IMR-90 (cell line): ENCODE measurements at regions not wholly inside any gene's neighbourhood (a gene's known extent, or its start where the extent isn't known, plus 50 kb on each side); places are given as distances from the start of the nearest gene placed in this dataset.

Experiments used
- ATAC-seq: fragments of 200-7000 bp; cut with Tn5 transposase; 2 replicates; pipeline ENCODE4 v1.9.1; 2020; ENCODE audit warnings: low read depth, mild to moderate bottlenecking, moderate library complexity
- BruUV-seq: library from RNA; stranded (reverse); fragments of 400-500 nt; replicated peaks from 2 replicates; lab custom pipeline; 2021; lab: Mats Ljungman, UMichigan
- CTCF ChIA-PET: fragments of 300-600 bp; formaldehyde crosslinking; extraction: SDS; loops from one replicate; lab custom pipeline; 2021; ENCODE audit warnings: antibody characterized with exemption; lab: Yijun Ruan, JAX
- POLR2A ChIA-PET: fragments of 300-600 bp; sonication (Branson Sonifier 250); formaldehyde crosslinking; loops from one replicate; lab custom pipeline; 2022; ENCODE audit warnings: antibody characterized with exemption; ENCODE audit not compliant: unreplicated experiment; lab: Charles Lee
- DNase-seq: peaks from one replicate; pipeline ENCODE4 v3.0.0; 2013
- H2AFZ ChIP-seq: replicated peaks from 2 replicates; pipeline ENCODE3; 2013; ENCODE audit warnings: low read length, mild to moderate bottlenecking; ENCODE audit not compliant: poor library complexity
- H2AK5ac ChIP-seq: 2 replicates; pipeline ENCODE4 v1.6.1; 2013; ENCODE audit warnings: low read depth, low read length, inconsistent platforms
- H2AK9ac ChIP-seq: replicated peaks from 2 replicates; pipeline ENCODE3; 2013; ENCODE audit warnings: mild to moderate bottlenecking, low read depth, low read length, moderate library complexity; ENCODE audit not compliant: poor library complexity
- H2BK120ac ChIP-seq: 2 replicates; pipeline ENCODE4 v1.6.1; 2013; ENCODE audit warnings: low read depth, low read length, inconsistent platforms
- H2BK15ac ChIP-seq: 3 replicates; pipeline ENCODE4 v1.6.1; 2013; ENCODE audit warnings: low read depth, low read length, inconsistent platforms
- H2BK20ac ChIP-seq: 2 replicates; pipeline ENCODE4 v1.6.1; 2013; ENCODE audit warnings: low read depth, mild to moderate bottlenecking, inconsistent platforms, low read length, moderate library complexity
- H2BK5ac ChIP-seq: 2 replicates; pipeline ENCODE4 v1.6.1; 2013; ENCODE audit warnings: mild to moderate bottlenecking, low read depth, low read length, inconsistent platforms; ENCODE audit not compliant: poor library complexity, severe bottlenecking
- H3K14ac ChIP-seq: replicated peaks from 2 replicates; pipeline ENCODE4 v1.6.1; 2013; ENCODE audit warnings: low read depth, low read length, inconsistent platforms
- H3K18ac ChIP-seq: 2 replicates; pipeline ENCODE4 v1.6.1; 2013; ENCODE audit warnings: low read depth, low read length, control low read depth
- H3K23ac ChIP-seq: 2 replicates; pipeline ENCODE4 v1.6.1; 2013; ENCODE audit warnings: low read depth, low read length, inconsistent platforms
- H3K27ac ChIP-seq: 2 replicates; pipeline ENCODE4 v1.5.1; 2013; ENCODE audit warnings: mild to moderate bottlenecking, control low read depth, low read length; ENCODE audit not compliant: insufficient read depth
- H3K27me3 ChIP-seq: 2 replicates; pipeline ENCODE4 v1.6.1; 2013; ENCODE audit warnings: low read length; ENCODE audit not compliant: control insufficient read depth, insufficient read depth
- H3K36me3 ChIP-seq: 2 replicates; pipeline ENCODE4 v1.6.1; 2013; ENCODE audit warnings: low read length, mixed read lengths; ENCODE audit not compliant: control insufficient read depth, insufficient read depth
- H3K4ac ChIP-seq: 2 replicates; pipeline ENCODE4 v1.6.1; 2013; ENCODE audit warnings: low read depth, low read length, inconsistent platforms
- H3K4me1 ChIP-seq: 2 replicates; pipeline ENCODE4 v1.6.1; 2013; ENCODE audit warnings: low read length, mixed read lengths; ENCODE audit not compliant: control insufficient read depth, insufficient read depth
- H3K4me2 ChIP-seq: 2 replicates; pipeline ENCODE4 v1.6.1; 2013; ENCODE audit warnings: low read depth, mild to moderate bottlenecking, control low read depth, low read length, moderate library complexity
- H3K4me3 ChIP-seq: 2 replicates; pipeline ENCODE4 v1.5.1; 2013; ENCODE audit warnings: low read depth, mild to moderate bottlenecking, control low read depth, low read length, moderate library complexity; ENCODE audit not compliant: insufficient read depth
- H3K56ac ChIP-seq: 2 replicates; pipeline ENCODE4 v1.6.1; 2013; ENCODE audit warnings: low read length, inconsistent platforms; ENCODE audit not compliant: insufficient read depth; ENCODE audit errors: extremely low read depth
- H3K79me1 ChIP-seq, 2 experiments: 2 replicates each; pipeline ENCODE4 v1.6.1; 2013; ENCODE audit warnings: low read length in 2 of 2, inconsistent platforms in 1 of 2, low read depth in 1 of 2
- H3K9ac ChIP-seq: 2 replicates; pipeline ENCODE4 v1.6.1; 2013; ENCODE audit warnings: low read depth, low read length, control low read depth
- H3K9me1 ChIP-seq: 2 replicates; pipeline ENCODE4 v1.6.1; 2013; ENCODE audit warnings: low read length, inconsistent platforms; ENCODE audit not compliant: insufficient read depth
- H3K9me3 ChIP-seq: 2 replicates; pipeline ENCODE4 v1.6.1; 2013; ENCODE audit warnings: low read length; ENCODE audit not compliant: control insufficient read depth, insufficient read depth
- H4K20me1 ChIP-seq: 2 replicates; pipeline ENCODE4 v1.6.1; 2013; ENCODE audit warnings: low read length, inconsistent platforms; ENCODE audit not compliant: insufficient read depth
- H4K5ac ChIP-seq: 2 replicates; pipeline ENCODE4 v1.6.1; 2013; ENCODE audit warnings: mild to moderate bottlenecking, low read depth, low read length, control low read depth
- H4K8ac ChIP-seq, 2 experiments: 2 replicates each; pipeline ENCODE4 v1.6.1; 2013; ENCODE audit warnings: low read depth in 2 of 2, low read length in 2 of 2, control low read depth in 1 of 2, inconsistent platforms in 1 of 2
- H4K91ac ChIP-seq: 2 replicates; pipeline ENCODE4 v1.6.1; 2013; ENCODE audit warnings: low read depth, low read length, inconsistent platforms; ENCODE audit not compliant: insufficient read depth
- BHLHE40 ChIP-seq: fragments of 150-350 bp; IDR thresholded peaks from 2 replicates; pipeline ENCODE4 v1.6.1; 2016; ENCODE audit warnings: mild to moderate bottlenecking, low read depth, low read length
- CEBPB ChIP-seq: IDR thresholded peaks from 2 replicates; pipeline ENCODE4 v1.6.1; 2012; ENCODE audit warnings: low read depth, low read length, improper control_type of control experiment
- MAFK ChIP-seq: IDR thresholded peaks from 2 replicates; pipeline ENCODE4 v1.6.1; 2012; ENCODE audit warnings: low read depth, low read length, improper control_type of control experiment
- MAZ ChIP-seq: IDR thresholded peaks from 2 replicates; pipeline ENCODE4 v1.6.1; 2012; ENCODE audit warnings: low read depth, mild to moderate bottlenecking, low read length, improper control_type of control experiment, moderate library complexity, borderline replicate concordance
- NFE2L2 ChIP-seq: fragments of 150-350 bp; IDR thresholded peaks from 2 replicates; pipeline ENCODE4 v1.6.1; 2016; ENCODE audit warnings: low read depth, mild to moderate bottlenecking, low read length
- POLR2A ChIP-seq: IDR thresholded peaks from 2 replicates; pipeline ENCODE4 v1.6.1; 2012; ENCODE audit warnings: mild to moderate bottlenecking, low read depth, low read length
- RCOR1 ChIP-seq: IDR thresholded peaks from 2 replicates; pipeline ENCODE4 v1.6.1; 2012; ENCODE audit warnings: mild to moderate bottlenecking, low read length, improper control_type of control experiment; ENCODE audit not compliant: insufficient replicate concordance
- dilution Hi-C: fragments of 300-500 bp; cut with HindIII; formaldehyde crosslinking; loops from one replicate; pipeline ENCODE4 v1.14.3; 2018; ENCODE audit warnings: low sequenced_read_pairs; ENCODE audit not compliant: unreplicated experiment
- in situ Hi-C: fragments of 300-500 bp; cut with MboI; formaldehyde crosslinking; loops from 3 replicates; pipeline ENCODE4 v1.14.3; 2019; ENCODE audit warnings: low sequenced_read_pairs, inconsistent platforms, mixed read lengths
- intact Hi-C: fragments of 100-400 bp; cut with micrococcal nuclease; formaldehyde crosslinking; loops from 2 replicates; pipeline ENCODE4 v1.10.0; 2022

DNA sequence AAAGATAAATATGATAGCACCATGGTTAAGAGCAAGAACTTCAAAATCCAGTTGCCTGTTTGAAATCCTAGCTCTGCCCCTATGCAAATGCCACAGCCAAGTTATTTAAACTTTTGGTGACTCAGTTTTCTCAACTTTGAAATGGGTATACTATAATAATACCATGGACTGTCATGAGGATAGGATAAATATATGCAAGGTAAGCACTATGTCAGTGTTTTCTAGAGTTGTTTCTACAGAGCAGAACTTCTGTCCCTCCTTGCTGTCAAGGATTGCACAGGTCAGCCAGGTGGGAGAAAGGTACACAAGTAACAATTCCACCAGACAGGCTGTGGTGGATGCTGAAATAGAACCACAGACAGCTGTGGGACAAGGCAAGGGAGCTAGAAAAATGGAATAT lies 55.7 kb upstream of the BOD1L2 start:
- dilution Hi-C loops, result no loop called here
- TF ChIP-seq BHLHE40 (no peak), RCOR1 (no peak), CEBPB (no peak), MAFK (peak; percentile 75), NFE2L2 (no peak), MAZ (no peak), POLR2A (no peak)
- Histone ChIP-seq H4K8ac (no peak overlapping the region), H3K9me3 (no peaks in the 10 kb centered on the region), H3K27me3 (no peaks in the 10 kb centered on the region; the same call in 1 of the 2 replicates), H3K4me3 (no peak overlapping the region), H2AK9ac (no peak overlapping the region), H3K4ac (no peak overlapping the region), H2AFZ (no peak overlapping the region), H3K23ac (no peak overlapping the region), H2BK20ac (no peak overlapping the region), H3K18ac (no peak overlapping the region), H2BK120ac (no peak overlapping the region), H3K4me2 (no peak overlapping the region), H3K14ac (no peak overlapping the region), H3K79me1 (no peaks in the 10 kb centered on the region), H2AK5ac (no peak overlapping the region), H3K9ac (no peak overlapping the region), H4K91ac (no peak overlapping the region), H3K9me1 (no peaks in the 10 kb centered on the region), H2BK5ac (no peak overlapping the region), H2BK15ac (no peak overlapping the region), H4K20me1 (no peaks in the 10 kb centered on the region), H3K27ac (no peak overlapping the region), H3K56ac (no peak overlapping the region), H3K36me3 (no peaks in the 10 kb centered on the region), H3K4me1 (no peaks in the 10 kb centered on the region), H4K5ac (no peak overlapping the region)
- ChIA-PET POLR2A (no interaction called here), CTCF (no interaction called here)
- BruUV-seq, result no TSS peak
- no peak for DNase-seq
- no peak for ATAC-seq
- intact Hi-C loops, result no loop called here
- in situ Hi-C loops, result no loop called here
